NCI-H524 treated with DMSO at 0.1 percent for 48 hours (cell line): ENCODE measurements at regions not wholly inside any gene's neighbourhood (a gene's known extent, or its start where the extent isn't known, plus 50 kb on each side); places are given as distances from the start of the nearest gene placed in this dataset.

Experiments
- DNase-seq: peaks from one replicate; lab custom pipeline; 2025; lab: John Stamatoyannopoulos, UW

- no peak for DNase-seq
Measured at GRCh38 chr13:31896427-31896826, 135.1 kb upstream of the FRY start.

GRCh38 chr13:31898378-31899071 lies 133.0 kb upstream of the FRY start:
- DNase-seq: no peak

GRCh38 chr13:31901985-31902384 lies 129.6 kb upstream of the FRY start:
- DNase-seq: no peak

GRCh38 chr13:31903111-31903815 lies 128.3 kb upstream of the FRY start:
- no peak for DNase-seq

- DNase-seq: no peak
Measured at GRCh38 chr13:31904941-31905824, 126.4 kb upstream of the FRY start.

GRCh38 chr13:31905961-31906360 lies 125.6 kb upstream of the FRY start:
- no peak for DNase-seq

- no peak for DNase-seq
Measured at GRCh38 chr13:31908696-31909411, 122.7 kb upstream of the FRY start.

GRCh38 chr13:31909864-31910551 lies 121.6 kb upstream of the FRY start:
- no peak for DNase-seq

- no peak for DNase-seq
Measured at GRCh38 chr13:31910633-31911032, 120.9 kb upstream of the FRY start.

GRCh38 chr13:31912647-31913401 lies 118.8 kb upstream of the FRY start:
- DNase-seq: peak; percentile 70

- DNase-seq: no peak
Measured at GRCh38 chr13:31913459-31913858, 118.1 kb upstream of the FRY start.

- DNase-seq: no peak
Measured at GRCh38 chr13:31914843-31915242, 116.7 kb upstream of the FRY start.

- no peak for DNase-seq
Measured at GRCh38 chr13:31918707-31919106, 112.9 kb upstream of the FRY start.

GRCh38 chr13:31919241-31919640 lies 112.3 kb upstream of the FRY start:
- DNase-seq: no peak

GRCh38 chr13:31919971-31920726 lies 111.4 kb upstream of the FRY start:
- DNase-seq: no peak

- DNase-seq: no peak
Measured at GRCh38 chr13:31920727-31921100, 110.9 kb upstream of the FRY start.

- DNase-seq: no peak
Measured at GRCh38 chr13:31922724-31923123, 108.8 kb upstream of the FRY start.

GRCh38 chr13:31923134-31923763 lies 108.3 kb upstream of the FRY start:
- DNase-seq: no peak

- DNase-seq: no peak
Measured at GRCh38 chr13:31925079-31925478, 106.5 kb upstream of the FRY start.

- no peak for DNase-seq
Measured at GRCh38 chr13:31927219-31927653, 104.3 kb upstream of the FRY start.
